ENCODE measurements at regions not wholly inside any gene's neighbourhood (a gene's known extent, or its start where the extent isn't known, plus 50 kb on each side); places are given as distances from the start of the nearest gene placed in this dataset.
"Not testable (repeated sequence)": the region's sequence is repeated elsewhere in the genome, so short reads cannot be mapped to it uniquely, and the experiment has no call there.

GRCh38 chr4:82275431-82276331 is 98.1 kb downstream of the HNRNPD start:
- H3K4me2 ChIP-seq (ENCODE audit: low read length), result no peak overlapping the region
- H3K27ac ChIP-seq (ENCODE audit: low read length), result no peak overlapping the region
- no peak overlapping the region for H3K9ac ChIP-seq (ENCODE audit: low read length)
- no peaks in the 10 kb centered on the region for H3K27me3 ChIP-seq (ENCODE audit: insufficient read depth, low read depth, low read length)
- H2AFZ ChIP-seq (ENCODE audit: low read depth, low read length), result no peak overlapping the region
- H4K20me1 ChIP-seq (ENCODE audit: insufficient read depth), result no peaks in the 10 kb centered on the region
- no peak for TF ChIP-seq POLR2AphosphoS5 (IDR thresholded peaks at IDR 0.05)
- TF ChIP-seq EP300 (conservative IDR thresholded peaks at IDR 0.05; ENCODE audit: poor library complexity, severe bottlenecking), result no peak
- no peak for TF ChIP-seq REST (IDR thresholded peaks at IDR 0.05; ENCODE audit: borderline replicate concordance)
- TF ChIP-seq CTCF (IDR thresholded peaks at IDR 0.05; ENCODE audit: poor library complexity, severe bottlenecking), result no peak
- TF ChIP-seq RAD21 (conservative IDR thresholded peaks at IDR 0.05), result no peak
- TF ChIP-seq EZH2 (IDR thresholded peaks at IDR 0.05; ENCODE audit: borderline replicate concordance, insufficient read depth, low read length, poor library complexity, severe bottlenecking), result no peak
- TF ChIP-seq SMC3 (conservative IDR thresholded peaks at IDR 0.05; ENCODE audit: poor library complexity), result no peak
- no peak for TF ChIP-seq MXI1 (conservative IDR thresholded peaks at IDR 0.05; ENCODE audit: poor library complexity, severe bottlenecking)
- TF ChIP-seq TAF1 (IDR thresholded peaks at IDR 0.05; ENCODE audit: low read depth), result no peak
- H3K4me3 ChIP-seq (ENCODE audit: low read length), result no peak overlapping the region
- no peaks in the 10 kb centered on the region for H3F3A ChIP-seq (ENCODE audit: insufficient read depth, low read length, poor library complexity, severe bottlenecking)
- no peaks in the 10 kb centered on the region for H3K9me2 ChIP-seq (ENCODE audit: insufficient read depth, low read length)
- no peaks in the 10 kb centered on the region for H3K9me3 ChIP-seq (ENCODE audit: low read length)
- H3K36me3 ChIP-seq (ENCODE audit: insufficient read depth, low read length), result no peaks in the 10 kb centered on the region
- H3K79me2 ChIP-seq (replicated peaks; ENCODE audit: insufficient read depth, low read length), result no peaks in the 10 kb centered on the region

GRCh38 chr4:82274700-82275099 is 99.1 kb downstream of the HNRNPD start:
- not testable (repeated sequence) for H3K9me2 ChIP-seq (ENCODE audit: insufficient read depth, low read length); H3K9me3 ChIP-seq (ENCODE audit: low read length); H3K36me3 ChIP-seq (ENCODE audit: insufficient read depth, low read length); H3K4me3 ChIP-seq (ENCODE audit: low read length); H3K79me2 ChIP-seq (replicated peaks; ENCODE audit: insufficient read depth, low read length); H2AFZ ChIP-seq (ENCODE audit: low read depth, low read length); H3K4me2 ChIP-seq (ENCODE audit: low read length); H4K20me1 ChIP-seq (ENCODE audit: insufficient read depth); H3K27me3 ChIP-seq (ENCODE audit: insufficient read depth, low read depth, low read length); H3K9ac ChIP-seq (ENCODE audit: low read length); H3K27ac ChIP-seq (ENCODE audit: low read length); H3F3A ChIP-seq (ENCODE audit: insufficient read depth, low read length, poor library complexity, severe bottlenecking)

- not testable (repeated sequence) for H3F3A ChIP-seq (ENCODE audit: insufficient read depth, low read length, poor library complexity, severe bottlenecking); H2AFZ ChIP-seq (ENCODE audit: low read depth, low read length); H3K9me3 ChIP-seq (ENCODE audit: low read length); H3K79me2 ChIP-seq (replicated peaks; ENCODE audit: insufficient read depth, low read length); H3K4me2 ChIP-seq (ENCODE audit: low read length); H3K27ac ChIP-seq (ENCODE audit: low read length); H4K20me1 ChIP-seq (ENCODE audit: insufficient read depth); H3K36me3 ChIP-seq (ENCODE audit: insufficient read depth, low read length); H3K27me3 ChIP-seq (ENCODE audit: insufficient read depth, low read depth, low read length); H3K4me3 ChIP-seq (ENCODE audit: low read length); H3K9me2 ChIP-seq (ENCODE audit: insufficient read depth, low read length); H3K9ac ChIP-seq (ENCODE audit: low read length)
Measured at GRCh38 chr4:82272523-82272922, 101.3 kb downstream of the HNRNPD start.

- not testable (repeated sequence) for H3K9me2 ChIP-seq (ENCODE audit: insufficient read depth, low read length); H3K36me3 ChIP-seq (ENCODE audit: insufficient read depth, low read length); H3K4me3 ChIP-seq (ENCODE audit: low read length); H4K20me1 ChIP-seq (ENCODE audit: insufficient read depth); H3K9me3 ChIP-seq (ENCODE audit: low read length); H3F3A ChIP-seq (ENCODE audit: insufficient read depth, low read length, poor library complexity, severe bottlenecking); H3K27ac ChIP-seq (ENCODE audit: low read length); H3K27me3 ChIP-seq (ENCODE audit: insufficient read depth, low read depth, low read length); H3K79me2 ChIP-seq (replicated peaks; ENCODE audit: insufficient read depth, low read length); H3K9ac ChIP-seq (ENCODE audit: low read length); H3K4me2 ChIP-seq (ENCODE audit: low read length); H2AFZ ChIP-seq (ENCODE audit: low read depth, low read length)
Measured at GRCh38 chr4:82271915-82272480, 101.8 kb downstream of the HNRNPD start.
